Fibroblast of the aortic adventitia (primary cell): ENCODE measurements at regions not wholly inside any gene's neighbourhood (a gene's known extent, or its start where the extent isn't known, plus 50 kb on each side); places are given as distances from the start of the nearest gene placed in this dataset.
"Not testable (repeated sequence)": the region's sequence is repeated elsewhere in the genome, so short reads cannot be mapped to it uniquely, and the experiment has no call there.

ENCODE experiments used
- DNase-seq: peaks from one replicate; pipeline ENCODE4 v3.0.0-alpha.2; 2010; ENCODE audit warnings: low read depth
- H3K4me3 ChIP-seq: 2 replicates; pipeline ENCODE4 v1.5.1; 2011; ENCODE audit warnings: low read depth, mild to moderate bottlenecking, control low read depth, low read length, moderate library complexity
- TF ChIP-seq, protein P1 (sequence below): IDR thresholded peaks from 2 replicates; pipeline ENCODE4 v1.5.1; 2011; ENCODE audit warnings: mild to moderate bottlenecking, low read length, control low read depth, inconsistent platforms; ENCODE audit not compliant: insufficient read depth

DNA sequence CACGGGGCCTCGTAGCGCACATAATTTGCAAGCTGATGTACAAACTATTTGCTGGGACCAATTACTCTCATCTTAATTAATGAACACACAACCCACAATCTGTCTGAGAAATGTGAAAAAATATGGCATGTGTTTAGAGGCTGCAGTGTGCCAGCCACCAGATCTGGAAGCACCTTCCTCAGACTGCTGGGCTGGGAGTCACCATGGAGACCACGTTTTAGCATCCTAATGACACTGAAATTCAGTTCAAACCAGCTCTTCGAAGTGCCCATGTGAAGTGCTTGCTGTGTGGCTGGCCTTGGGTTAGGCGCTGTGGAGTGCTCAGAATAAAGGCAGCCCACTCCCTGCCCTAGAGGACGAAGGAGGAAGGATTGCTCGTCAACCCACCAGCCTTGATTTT lies 482.4 kb downstream of the OMA1 start:
- TF ChIP-seq, protein P1, sequence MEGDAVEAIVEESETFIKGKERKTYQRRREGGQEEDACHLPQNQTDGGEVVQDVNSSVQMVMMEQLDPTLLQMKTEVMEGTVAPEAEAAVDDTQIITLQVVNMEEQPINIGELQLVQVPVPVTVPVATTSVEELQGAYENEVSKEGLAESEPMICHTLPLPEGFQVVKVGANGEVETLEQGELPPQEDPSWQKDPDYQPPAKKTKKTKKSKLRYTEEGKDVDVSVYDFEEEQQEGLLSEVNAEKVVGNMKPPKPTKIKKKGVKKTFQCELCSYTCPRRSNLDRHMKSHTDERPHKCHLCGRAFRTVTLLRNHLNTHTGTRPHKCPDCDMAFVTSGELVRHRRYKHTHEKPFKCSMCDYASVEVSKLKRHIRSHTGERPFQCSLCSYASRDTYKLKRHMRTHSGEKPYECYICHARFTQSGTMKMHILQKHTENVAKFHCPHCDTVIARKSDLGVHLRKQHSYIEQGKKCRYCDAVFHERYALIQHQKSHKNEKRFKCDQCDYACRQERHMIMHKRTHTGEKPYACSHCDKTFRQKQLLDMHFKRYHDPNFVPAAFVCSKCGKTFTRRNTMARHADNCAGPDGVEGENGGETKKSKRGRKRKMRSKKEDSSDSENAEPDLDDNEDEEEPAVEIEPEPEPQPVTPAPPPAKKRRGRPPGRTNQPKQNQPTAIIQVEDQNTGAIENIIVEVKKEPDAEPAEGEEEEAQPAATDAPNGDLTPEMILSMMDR, result no peak
- DNase-seq, result no peak
- H3K4me3 ChIP-seq, result no peak overlapping the region

DNA sequence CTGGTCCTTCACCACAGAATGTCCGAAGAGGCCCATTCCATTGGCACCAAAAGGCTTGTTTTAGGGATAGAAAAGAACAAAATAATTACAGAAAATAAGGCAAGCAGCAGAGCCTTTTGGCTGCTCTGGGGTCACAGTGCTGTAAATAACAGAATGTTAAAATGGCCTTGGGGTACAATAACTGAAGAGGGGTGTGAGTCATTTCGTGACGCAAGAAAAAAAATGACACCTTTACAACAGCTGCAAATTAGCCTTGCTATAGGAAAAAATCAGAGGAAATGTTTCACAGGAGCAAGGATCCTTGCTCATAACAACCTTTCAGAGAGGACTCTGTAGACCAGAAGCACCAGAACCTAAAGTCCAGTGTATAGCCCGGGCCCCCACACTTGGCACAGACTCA lies 483.4 kb downstream of the OMA1 start:
- DNase-seq, result no peak
- TF ChIP-seq, protein P1, result no peak
- H3K4me3 ChIP-seq, result no peak overlapping the region

DNA sequence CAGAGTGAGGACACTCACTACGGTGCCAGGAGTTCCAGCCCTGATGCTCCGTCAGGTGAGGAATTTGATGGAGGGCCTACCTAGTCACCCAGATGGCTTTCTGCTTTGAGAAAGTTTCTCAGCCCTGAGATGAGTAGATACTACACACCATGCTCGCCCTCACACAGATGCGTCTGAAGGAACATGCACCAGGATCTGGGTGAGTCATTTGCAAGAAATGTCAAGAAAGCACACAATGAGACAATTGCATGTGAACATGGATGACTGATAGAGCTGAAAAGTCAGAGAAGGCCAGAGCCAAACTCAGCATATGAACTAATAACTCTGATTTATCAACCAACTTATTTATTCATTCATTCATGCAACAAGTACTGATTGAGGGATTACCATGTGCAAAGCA lies 483.9 kb downstream of the OMA1 start:
- no peak for DNase-seq
- no peak overlapping the region for H3K4me3 ChIP-seq
- TF ChIP-seq, protein P1, result no peak

DNA sequence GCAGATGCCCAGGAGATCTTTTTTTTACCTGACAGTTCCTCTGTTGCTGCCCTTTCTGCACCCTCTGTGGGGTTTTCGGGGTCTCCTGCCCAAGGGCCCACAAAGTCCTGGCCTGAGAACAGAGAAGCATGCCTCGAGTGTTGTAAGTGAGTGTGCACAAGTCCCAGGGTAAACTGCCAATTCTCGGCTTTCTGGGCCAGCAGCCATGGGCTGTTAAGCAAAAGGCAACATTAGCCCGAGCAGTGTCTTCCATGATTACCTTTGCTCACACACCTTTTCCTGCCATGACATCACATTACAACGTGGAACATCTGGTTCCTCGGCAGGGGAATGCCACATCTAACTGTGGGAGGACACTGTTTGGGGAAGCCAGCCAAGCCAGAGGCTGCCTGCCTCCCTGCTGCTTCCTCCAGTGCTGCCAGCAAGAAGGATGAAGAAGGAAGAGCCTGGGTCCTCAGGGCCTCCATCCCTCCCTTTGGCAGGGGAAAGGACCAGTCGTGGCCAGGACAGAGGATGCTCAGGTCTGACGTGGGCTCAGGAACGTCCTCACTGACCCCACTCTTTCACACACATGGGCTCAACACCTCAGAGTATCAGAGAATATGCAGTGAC lies 485.9 kb downstream of the OMA1 start:
- TF ChIP-seq, protein P1, result no peak
- DNase-seq, result no peak
- no peak overlapping the region for H3K4me3 ChIP-seq

DNA sequence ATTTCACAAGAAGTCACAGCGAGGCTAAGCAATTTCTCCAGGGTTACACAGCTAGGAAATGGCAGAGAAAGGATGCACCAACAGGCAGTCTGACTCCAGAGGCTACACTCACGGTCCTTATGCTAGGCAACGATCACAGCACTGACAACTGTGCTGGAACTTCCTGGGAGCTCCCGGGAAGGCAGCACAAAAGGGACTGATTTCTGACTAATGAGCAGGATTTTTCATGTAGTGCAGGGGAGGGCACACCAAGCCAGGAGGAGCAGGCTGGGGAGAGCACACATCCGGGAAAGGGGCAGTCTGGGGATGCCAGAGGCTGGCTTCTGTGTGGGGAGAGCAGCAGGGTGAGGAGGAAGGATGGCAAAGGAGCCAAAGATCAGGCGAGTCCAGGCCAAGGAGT lies 486.7 kb downstream of the OMA1 start:
- TF ChIP-seq, protein P1, result no peak
- no peak overlapping the region for H3K4me3 ChIP-seq
- no peak for DNase-seq

DNA sequence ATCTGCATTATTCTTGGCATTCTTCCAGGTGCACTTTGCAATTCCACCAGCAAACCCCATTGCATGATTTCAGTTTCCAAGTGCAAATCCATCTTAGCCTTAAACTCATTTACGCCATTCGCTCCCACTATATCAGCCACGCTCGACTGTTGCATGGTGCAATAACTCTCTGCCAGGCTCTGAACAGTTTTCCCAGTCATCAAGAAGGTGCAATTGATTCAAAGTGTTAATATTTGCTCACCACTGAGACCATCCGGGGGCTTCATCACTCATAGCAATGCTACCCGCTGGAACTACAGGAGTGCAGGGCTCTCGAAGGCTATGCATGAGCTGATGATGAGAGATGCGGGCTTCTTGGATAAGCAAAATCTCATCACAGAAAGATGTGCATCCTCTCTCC lies 488.2 kb downstream of the OMA1 start:
- H3K4me3 ChIP-seq, result no peak overlapping the region
- TF ChIP-seq, protein P1, result no peak
- no peak for DNase-seq

DNA sequence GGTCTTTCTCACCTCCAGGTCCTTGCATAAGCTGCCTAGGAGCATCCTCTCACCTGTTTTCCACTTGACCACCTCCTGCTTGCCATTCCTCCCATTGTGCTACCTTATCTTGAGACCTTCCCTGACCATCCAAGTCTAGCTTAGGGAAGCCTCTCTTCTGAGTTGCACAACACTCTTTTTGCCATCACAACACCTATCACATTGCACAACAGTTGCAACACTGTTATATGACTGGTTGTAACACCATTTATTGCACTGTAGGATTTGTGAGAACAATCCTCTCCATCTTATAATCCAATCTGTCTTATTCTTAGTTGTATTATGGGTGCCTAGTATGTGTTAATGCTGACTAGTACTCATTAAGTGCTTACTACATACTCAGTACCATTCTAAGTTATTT lies 488.7 kb downstream of the OMA1 start:
- no peak for DNase-seq
- TF ChIP-seq, protein P1, result no peak
- no peak overlapping the region for H3K4me3 ChIP-seq

DNA sequence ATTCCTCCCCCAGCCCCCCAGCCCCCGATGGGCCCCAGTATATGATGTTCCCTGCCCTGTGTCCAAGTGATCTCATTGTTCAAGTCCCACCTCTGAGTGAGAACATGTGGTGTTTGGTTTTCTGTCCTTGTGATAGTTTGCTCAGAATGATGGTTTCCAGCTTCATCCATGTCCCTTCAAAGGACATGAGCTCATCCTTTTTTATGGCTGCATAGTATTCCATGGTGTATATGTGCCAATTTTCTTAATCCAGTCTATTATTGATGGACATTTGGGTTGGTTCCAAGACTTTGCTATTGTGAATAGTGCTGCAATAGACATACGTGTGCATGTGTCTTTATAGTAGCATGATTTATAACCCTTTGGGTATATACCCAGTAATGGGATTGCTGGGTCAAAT lies 495.3 kb downstream of the OMA1 start:
- not testable (repeated sequence) for H3K4me3 ChIP-seq, DNase-seq
